Hepatocyte (in vitro differentiated cells): ENCODE measurements at regions not wholly inside any gene's neighbourhood (a gene's known extent, or its start where the extent isn't known, plus 50 kb on each side); places are given as distances from the start of the nearest gene placed in this dataset.

Experiments
- DNase-seq: peaks from one replicate; pipeline ENCODE4 v3.0.0-alpha.2; 2016; ENCODE audit warnings: low spot score
- H2AFZ ChIP-seq: fragments of 200-600 bp; sonication (generic); 2 replicates; pipeline ENCODE4 v1.6.0; 2016; ENCODE audit warnings: antibody characterized with exemption, mild to moderate bottlenecking
- H3K27ac ChIP-seq: fragments of 200-600 bp; sonication (generic); 2 replicates; pipeline ENCODE4 v1.5.1; 2016; ENCODE audit warnings: mild to moderate bottlenecking
- H3K27me3 ChIP-seq: fragments of 200-600 bp; sonication (generic); 2 replicates; pipeline ENCODE4 v1.6.1; 2016
- H3K36me3 ChIP-seq: fragments of 200-600 bp; sonication (generic); replicated peaks from 2 replicates; pipeline ENCODE4 v1.5.1; 2016; ENCODE audit warnings: low read depth; ENCODE audit not compliant: insufficient read depth
- H3K4me1 ChIP-seq: fragments of 200-600 bp; sonication (generic); 2 replicates; pipeline ENCODE4 v1.5.1; 2016; ENCODE audit warnings: mild to moderate bottlenecking, moderate library complexity; ENCODE audit not compliant: insufficient read depth
- H3K4me2 ChIP-seq: fragments of 200-600 bp; sonication (generic); 2 replicates; pipeline ENCODE4 v1.6.0; 2016
- H3K4me3 ChIP-seq: fragments of 200-600 bp; sonication (generic); 2 replicates; pipeline ENCODE4 v1.5.1; 2016; ENCODE audit warnings: mild to moderate bottlenecking
- H3K79me2 ChIP-seq: fragments of 200-600 bp; sonication (generic); 2 replicates; pipeline ENCODE4 v1.6.0; 2017; ENCODE audit warnings: mild to moderate bottlenecking
- H3K9me2 ChIP-seq: fragments of 200-600 bp; sonication (generic); replicated peaks from 2 replicates; pipeline ENCODE4 v1.6.0; 2017; ENCODE audit warnings: mild to moderate bottlenecking; ENCODE audit not compliant: insufficient read depth
- H3K9me3 ChIP-seq: fragments of 200-600 bp; sonication (generic); 2 replicates; pipeline ENCODE4 v1.5.1; 2016; ENCODE audit warnings: low read depth, mild to moderate bottlenecking
- H4K20me1 ChIP-seq: fragments of 200-600 bp; sonication (generic); 2 replicates; pipeline ENCODE4 v1.6.0; 2016; ENCODE audit warnings: mild to moderate bottlenecking; ENCODE audit not compliant: insufficient read depth, poor library complexity, severe bottlenecking
- CTCF ChIP-seq: fragments of 200-600 bp; sonication (generic); IDR thresholded peaks from 2 replicates; pipeline ENCODE4 v1.5.1; 2016; ENCODE audit warnings: antibody characterized with exemption, mild to moderate bottlenecking; ENCODE audit not compliant: poor library complexity
- EZH2 ChIP-seq: fragments of 200-600 bp; sonication (generic); IDR thresholded peaks from 2 replicates; pipeline ENCODE4 v1.6.1; 2016; ENCODE audit warnings: antibody characterized with exemption, mild to moderate bottlenecking, borderline replicate concordance
- EZH2phosphoT487 ChIP-seq: fragments of 200-600 bp; sonication (generic); IDR thresholded peaks from one replicate; pipeline ENCODE4 v1.6.1; 2018; ENCODE audit warnings: antibody characterized with exemption, mild to moderate bottlenecking, low read depth, moderate library complexity; ENCODE audit not compliant: unreplicated experiment, severe bottlenecking
- WGBS: methylation state at CpG from one replicate; pipeline ENCODE4 v1.1.6; 2016; ENCODE audit warnings: low lambda C conversion rate; ENCODE audit errors: missing lambda C conversion rate; 5-methylcytosine and 5-hydroxymethylcytosine counted together

- no peaks in the 10 kb centered on the region for H4K20me1 ChIP-seq
- no peak overlapping the region for H3K4me2 ChIP-seq
- no peak overlapping the region for H3K4me3 ChIP-seq
- H3K9me3 ChIP-seq = no peaks in the 10 kb centered on the region
- H3K4me1 ChIP-seq = no peaks in the 10 kb centered on the region
- DNase-seq = no peak
- 80% methylated on average over 5 of the region's 5 CpGs for WGBS
- H3K27me3 ChIP-seq = no peaks in the 10 kb centered on the region
- no peaks in the 10 kb centered on the region for H3K36me3 ChIP-seq
- TF ChIP-seq EZH2phosphoT487 (no peak), EZH2 (no peak), CTCF (no peak)
- H2AFZ ChIP-seq = no peak overlapping the region
- no peaks in the 10 kb centered on the region for H3K79me2 ChIP-seq
- H3K27ac ChIP-seq = no peak overlapping the region
- no peaks in the 10 kb centered on the region for H3K9me2 ChIP-seq
These were observed 240.8 kb downstream of the MN1 start for GRCh38 chr22:27560781-27561180.

- 82% methylated on average over 9 of the region's 9 CpGs for WGBS
- no peak for DNase-seq
- Histone ChIP-seq H3K27me3 (no peaks in the 10 kb centered on the region), H3K4me1 (no peaks in the 10 kb centered on the region), H3K9me3 (no peaks in the 10 kb centered on the region), H3K27ac (no peak overlapping the region), H3K9me2 (no peaks in the 10 kb centered on the region), H3K36me3 (no peaks in the 10 kb centered on the region), H3K79me2 (no peaks in the 10 kb centered on the region), H4K20me1 (no peaks in the 10 kb centered on the region), H3K4me3 (no peak overlapping the region), H3K4me2 (no peak overlapping the region), H2AFZ (no peak overlapping the region)
- no peak for TF ChIP-seq EZH2
- TF ChIP-seq EZH2phosphoT487 = no peak
These were observed 240.2 kb downstream of the MN1 start for GRCh38 chr22:27561286-27561904.

GRCh38 chr22:27564806-27565205 is 236.8 kb downstream of the MN1 start:
- Histone ChIP-seq H3K27ac (no peak overlapping the region), H3K27me3 (no peaks in the 10 kb centered on the region), H3K4me1 (no peaks in the 10 kb centered on the region), H3K9me2 (no peaks in the 10 kb centered on the region), H3K36me3 (no peaks in the 10 kb centered on the region), H2AFZ (no peak overlapping the region), H3K9me3 (no peaks in the 10 kb centered on the region), H4K20me1 (no peaks in the 10 kb centered on the region), H3K79me2 (no peaks in the 10 kb centered on the region), H3K4me2 (no peak overlapping the region), H3K4me3 (no peak overlapping the region)
- TF ChIP-seq CTCF = no peak
- no peak for TF ChIP-seq EZH2
- TF ChIP-seq EZH2phosphoT487 = no peak
- 84% methylated on average over 2 of the region's 2 CpGs for WGBS
- no peak for DNase-seq

- Histone ChIP-seq H3K9me2 (no peaks in the 10 kb centered on the region), H3K4me2 (no peak overlapping the region), H3K36me3 (no peaks in the 10 kb centered on the region), H2AFZ (no peak overlapping the region), H3K4me3 (no peak overlapping the region), H4K20me1 (no peaks in the 10 kb centered on the region), H3K27me3 (no peaks in the 10 kb centered on the region), H3K27ac (no peak overlapping the region), H3K4me1 (no peaks in the 10 kb centered on the region), H3K79me2 (no peaks in the 10 kb centered on the region), H3K9me3 (no peaks in the 10 kb centered on the region)
- 86% methylated on average over 9 of the region's 9 CpGs for WGBS
- no peak for DNase-seq
- TF ChIP-seq CTCF = no peak
- no peak for TF ChIP-seq EZH2
- TF ChIP-seq EZH2phosphoT487 = no peak
These were observed 235.0 kb downstream of the MN1 start for GRCh38 chr22:27566602-27567001.
